Stimulated activated CD4-positive, alpha-beta T cell treated with anti-CD3 and anti-CD28 coated beads, Interleukin-1b, Interleukin-23, amount 100 ng/mL, for 48 hours (primary cell): ENCODE measurements at regions not wholly inside any gene's neighbourhood (a gene's known extent, or its start where the extent isn't known, plus 50 kb on each side); places are given as distances from the start of the nearest gene placed in this dataset.
"Not testable (repeated sequence)": the region's sequence is repeated elsewhere in the genome, so short reads cannot be mapped to it uniquely, and the experiment has no call there.

ENCODE experiments used
- DNase-seq: peaks from one replicate; pipeline ENCODE4 v3.0.0-alpha.2; 2020

- not testable (repeated sequence) for DNase-seq
Measured at GRCh38 chr11:38116616-38117015, 1518.6 kb upstream of the RAG2 start.

- not testable (repeated sequence) for DNase-seq
Measured at GRCh38 chr11:38115381-38115780, 1517.3 kb upstream of the RAG2 start.

- no peak for DNase-seq
Measured at GRCh38 chr11:38100836-38101462, 1502.9 kb upstream of the RAG2 start.

- no peak for DNase-seq
Measured at GRCh38 chr11:38095268-38095667, 1497.2 kb upstream of the RAG2 start.

- no peak for DNase-seq
Measured at GRCh38 chr11:38089726-38090125, 1491.7 kb upstream of the RAG2 start.

- DNase-seq = no peak
Measured at GRCh38 chr11:38060920-38061319, 1462.9 kb upstream of the RAG2 start.

GRCh38 chr11:38060136-38060535 is 1462.1 kb upstream of the RAG2 start:
- no peak for DNase-seq

GRCh38 chr11:38046571-38047135 is 1448.6 kb upstream of the RAG2 start:
- no peak for DNase-seq

GRCh38 chr11:38043060-38043459 is 1445.0 kb upstream of the RAG2 start:
- DNase-seq = no peak

GRCh38 chr11:38038777-38039176 is 1440.7 kb upstream of the RAG2 start:
- no peak for DNase-seq

- DNase-seq = no peak
Measured at GRCh38 chr11:38019072-38019775, 1421.2 kb upstream of the RAG2 start.

- no peak for DNase-seq
Measured at GRCh38 chr11:38014405-38014804, 1416.4 kb upstream of the RAG2 start.

- no peak for DNase-seq
Measured at GRCh38 chr11:38013157-38013556, 1415.1 kb upstream of the RAG2 start.

- DNase-seq = no peak
Measured at GRCh38 chr11:38011496-38011895, 1413.5 kb upstream of the RAG2 start.

- DNase-seq = no peak
Measured at GRCh38 chr11:38009932-38010331, 1411.9 kb upstream of the RAG2 start.

- no peak for DNase-seq
Measured at GRCh38 chr11:38006466-38006865, 1408.4 kb upstream of the RAG2 start.

- DNase-seq = no peak
Measured at GRCh38 chr11:38005597-38005996, 1407.6 kb upstream of the RAG2 start.

- no peak for DNase-seq
Measured at GRCh38 chr11:37999171-37999570, 1401.1 kb upstream of the RAG2 start.

- no peak for DNase-seq
Measured at GRCh38 chr11:37995886-37996285, 1397.8 kb upstream of the RAG2 start.

GRCh38 chr11:37988031-37988430 is 1390.0 kb upstream of the RAG2 start:
- no peak for DNase-seq

GRCh38 chr11:37984991-37985390 is 1387.0 kb upstream of the RAG2 start:
- no peak for DNase-seq

- no peak for DNase-seq
Measured at GRCh38 chr11:37978647-37979046, 1380.6 kb upstream of the RAG2 start.

GRCh38 chr11:37973941-37974340 is 1375.9 kb upstream of the RAG2 start:
- DNase-seq = no peak

- DNase-seq = no peak
Measured at GRCh38 chr11:37972691-37973090, 1374.7 kb upstream of the RAG2 start.

- not testable (repeated sequence) for DNase-seq
Measured at GRCh38 chr11:37969336-37969735, 1371.3 kb upstream of the RAG2 start.
